Right atrium auricular region (tissue), 2 donors: ENCODE measurements at regions not wholly inside any gene's neighbourhood (a gene's known extent, or its start where the extent isn't known, plus 50 kb on each side); places are given as distances from the start of the nearest gene placed in this dataset.
A peak's percentile ranks its signal among the peaks of the same experiment; 100 is the strongest.

ENCODE experiments used
- DNase-seq: peaks from one replicate; pipeline ENCODE4 v3.0.0-alpha.2; 2019; ENCODE audit warnings: low spot score
- H3K27ac ChIP-seq, 2 donors: fragments of 200-600 bp; sonication (generic); 1 replicate in 1 of 2; 2 replicates in 1 of 2; pipeline ENCODE4 v1.5.1; 2016 to 2019
- H3K27me3 ChIP-seq, 2 donors: fragments of 200-600 bp; sonication (generic); one replicate each; pipeline versions ENCODE4 v1.5.1 to v1.6.0; 2017 to 2019
- H3K36me3 ChIP-seq: fragments of 200-600 bp; sonication (generic); one replicate; pipeline ENCODE4 v1.5.1; 2016
- H3K4me1 ChIP-seq, 2 donors: fragments of 200-600 bp; sonication (generic); one replicate each; pipeline versions ENCODE4 v1.5.1 to v1.6.0; 2017 to 2019
- H3K4me3 ChIP-seq, 2 donors: fragments of 200-600 bp; sonication (generic); 1 replicate in 1 of 2; 2 replicates in 1 of 2; pipeline ENCODE4 v1.5.1; 2017 to 2019; ENCODE audit warnings: mild to moderate bottlenecking in 1 of 2, moderate library complexity in 1 of 2
- H3K9me3 ChIP-seq, 2 donors: fragments of 200-600 bp; sonication (generic); one replicate each; pipeline ENCODE4 v1.5.1; 2019
- CTCF ChIP-seq, 2 donors: fragments of 200-600 bp; sonication (generic); IDR thresholded peaks; one replicate each; pipeline ENCODE4 v1.5.1; 2019; ENCODE audit warnings: antibody characterized with exemption in 2 of 2

DNA sequence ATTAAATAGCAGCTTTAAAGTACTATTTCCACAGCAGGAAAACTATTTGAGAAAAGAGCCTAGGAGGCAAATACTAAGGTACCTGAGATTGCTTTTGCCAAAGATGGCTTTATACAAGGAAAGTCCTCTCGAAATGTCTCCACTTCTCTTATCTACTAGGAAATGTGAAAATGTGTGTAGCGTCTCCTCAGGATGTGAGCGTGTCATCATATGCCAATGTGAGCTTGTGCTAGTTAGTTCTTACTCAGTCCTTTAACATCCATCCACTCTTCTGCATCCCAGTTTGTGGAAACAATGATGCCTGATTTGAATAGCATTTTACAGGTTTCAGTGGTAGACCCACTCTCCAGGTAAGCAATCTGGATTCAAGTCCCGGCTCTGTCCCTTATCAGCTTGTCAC lies 421.0 kb downstream of the DYNC2H1 start:
- no peak for TF ChIP-seq CTCF (IDR thresholded peaks at IDR 0.05)
- no peaks in the 10 kb centered on the region for H3K9me3 ChIP-seq
- no peak overlapping the region for H3K4me3 ChIP-seq
- no peak for DNase-seq
- H3K36me3 ChIP-seq: no peaks in the 10 kb centered on the region
- peak overlapping the region in 1 of 2 donors; percentile 60 for H3K27ac ChIP-seq
- no peaks in the 10 kb centered on the region for H3K27me3 ChIP-seq
- peaks cover 0 to 14% of the 10 kb centered on the region in 2 donors for H3K4me1 ChIP-seq

DNA sequence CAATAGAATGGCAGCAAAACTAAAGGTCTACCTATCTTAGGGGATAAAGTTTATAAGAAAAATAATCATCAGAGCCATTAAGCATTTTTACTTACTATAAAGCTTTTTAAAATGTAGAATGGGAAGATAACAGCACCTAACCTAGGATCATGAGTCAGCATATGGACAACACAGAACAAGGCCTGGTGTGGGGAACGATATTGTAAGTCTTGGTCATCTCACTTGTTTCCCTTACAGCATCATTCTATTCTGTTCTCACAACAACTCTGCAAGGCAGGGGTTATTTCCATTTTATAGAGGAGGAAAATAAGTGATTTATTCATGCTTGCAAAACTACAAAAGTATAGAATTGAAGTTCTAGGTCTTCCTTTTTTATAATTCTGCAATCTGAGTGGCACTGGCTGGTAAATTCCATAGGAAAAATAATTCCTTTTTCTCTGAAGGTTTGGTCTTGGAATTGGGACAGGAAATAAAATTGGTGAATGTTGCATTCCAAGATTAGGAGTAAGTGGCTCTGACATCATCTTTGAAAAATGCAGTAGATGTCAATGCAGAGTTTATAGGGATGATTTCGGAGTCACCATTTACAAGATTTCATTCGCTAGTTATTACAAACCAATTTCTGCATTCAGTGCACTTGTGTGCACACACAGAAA lies 423.0 kb downstream of the DYNC2H1 start:
- no peak for TF ChIP-seq CTCF (IDR thresholded peaks at IDR 0.05)
- no peak overlapping the region for H3K27ac ChIP-seq
- no peaks in the 10 kb centered on the region for H3K9me3 ChIP-seq
- no peaks in the 10 kb centered on the region for H3K36me3 ChIP-seq
- no peak overlapping the region for H3K4me3 ChIP-seq
- H3K27me3 ChIP-seq: no peaks in the 10 kb centered on the region
- peaks cover 0 to 28% of the 10 kb centered on the region in 2 donors for H3K4me1 ChIP-seq
- DNase-seq: no peak

- Histone ChIP-seq H3K27ac (no peak overlapping the region), H3K9me3 (no peaks in the 10 kb centered on the region), H3K4me1 (peaks cover 0 to 20% of the 10 kb centered on the region in 2 donors), H3K27me3 (no peaks in the 10 kb centered on the region), H3K36me3 (no peaks in the 10 kb centered on the region), H3K4me3 (no peak overlapping the region)
- no peak for DNase-seq
- no peak for TF ChIP-seq CTCF (IDR thresholded peaks at IDR 0.05)
These were observed 425.0 kb downstream of the DYNC2H1 start for GRCh38 chr11:103534191-103534590.

- Histone ChIP-seq H3K4me3 (no peak overlapping the region), H3K36me3 (no peaks in the 10 kb centered on the region), H3K9me3 (no peaks in the 10 kb centered on the region), H3K27me3 (no peaks in the 10 kb centered on the region), H3K27ac (no peak overlapping the region), H3K4me1 (peaks cover 0 to 20% of the 10 kb centered on the region in 2 donors)
- no peak for TF ChIP-seq CTCF (IDR thresholded peaks at IDR 0.05)
- no peak for DNase-seq
These were observed 425.7 kb downstream of the DYNC2H1 start for GRCh38 chr11:103534959-103535358.

DNA sequence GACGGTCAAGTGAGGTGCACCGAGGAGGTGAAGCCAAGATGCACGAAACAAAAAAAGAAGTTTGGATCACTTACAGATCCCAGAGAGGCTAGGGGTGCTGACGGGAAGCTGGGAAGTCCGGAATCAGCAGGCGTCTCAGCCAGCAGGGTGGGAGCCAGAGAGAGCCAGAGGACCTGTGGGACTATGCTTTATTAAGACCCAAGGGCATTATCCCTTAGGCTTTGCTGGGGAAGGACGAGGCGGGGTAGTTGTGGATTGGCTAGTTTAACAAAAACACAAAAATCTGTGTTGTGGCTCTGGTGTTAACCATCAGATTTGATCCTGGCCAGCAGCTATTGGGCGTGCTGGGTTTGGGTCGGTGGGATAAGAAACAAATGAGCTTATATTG lies 427.1 kb downstream of the DYNC2H1 start:
- no peak for TF ChIP-seq CTCF (IDR thresholded peaks at IDR 0.05)
- no peak for DNase-seq
- Histone ChIP-seq H3K27me3 (no peaks in the 10 kb centered on the region), H3K4me1 (peaks cover 0 to 20% of the 10 kb centered on the region in 2 donors), H3K27ac (peak overlapping the region; percentile 50 to 67), H3K4me3 (peak overlapping the region; percentile 5 to 10), H3K9me3 (no peaks in the 10 kb centered on the region), H3K36me3 (no peaks in the 10 kb centered on the region)
